Astrocyte of the cerebellum (primary cell): ENCODE measurements at regions not wholly inside any gene's neighbourhood (a gene's known extent, or its start where the extent isn't known, plus 50 kb on each side); places are given as distances from the start of the nearest gene placed in this dataset.
"Not testable (repeated sequence)": the region's sequence is repeated elsewhere in the genome, so short reads cannot be mapped to it uniquely, and the experiment has no call there.

Source experiments
- DNase-seq: peaks from one replicate; pipeline ENCODE4 v3.0.0-alpha.2; 2011; ENCODE audit warnings: low read depth
- H3K4me3 ChIP-seq: 2 replicates; pipeline ENCODE4 v1.5.1; 2011; ENCODE audit warnings: mild to moderate bottlenecking, low read depth, low read length, moderate library complexity
- in situ Hi-C: cut with HindIII; loops from 2 replicates; pipeline ENCODE4 v1.10.0; 2017; ENCODE audit warnings: low sequenced_read_pairs
- TF ChIP-seq, protein P1 (sequence below): IDR thresholded peaks from 2 replicates; pipeline ENCODE4 v1.5.1; 2012; ENCODE audit warnings: low read length, low read depth, moderate library complexity, mild to moderate bottlenecking; ENCODE audit errors: missing control alignments

DNA sequence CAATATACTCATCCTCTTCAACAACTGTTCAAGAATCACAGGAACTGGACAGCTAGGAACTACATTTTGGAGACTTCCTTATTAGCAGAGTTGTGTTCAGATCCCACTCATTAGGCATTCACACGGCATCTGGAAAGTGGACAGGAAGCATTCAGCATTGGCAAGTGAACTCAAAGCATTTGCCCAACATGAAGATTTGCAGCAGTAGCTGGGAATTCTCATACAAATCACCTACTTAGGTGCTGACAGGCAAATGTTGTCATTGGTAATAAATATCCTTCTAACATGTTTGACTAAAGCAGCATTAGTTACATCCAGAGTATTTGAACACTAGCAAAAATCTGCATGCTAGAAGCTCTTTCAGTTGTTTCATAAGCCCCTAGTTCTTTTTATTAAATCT is 350.8 kb downstream of the PTH2R start:
- H3K4me3 ChIP-seq: no peak overlapping the region
- TF ChIP-seq, protein P1, sequence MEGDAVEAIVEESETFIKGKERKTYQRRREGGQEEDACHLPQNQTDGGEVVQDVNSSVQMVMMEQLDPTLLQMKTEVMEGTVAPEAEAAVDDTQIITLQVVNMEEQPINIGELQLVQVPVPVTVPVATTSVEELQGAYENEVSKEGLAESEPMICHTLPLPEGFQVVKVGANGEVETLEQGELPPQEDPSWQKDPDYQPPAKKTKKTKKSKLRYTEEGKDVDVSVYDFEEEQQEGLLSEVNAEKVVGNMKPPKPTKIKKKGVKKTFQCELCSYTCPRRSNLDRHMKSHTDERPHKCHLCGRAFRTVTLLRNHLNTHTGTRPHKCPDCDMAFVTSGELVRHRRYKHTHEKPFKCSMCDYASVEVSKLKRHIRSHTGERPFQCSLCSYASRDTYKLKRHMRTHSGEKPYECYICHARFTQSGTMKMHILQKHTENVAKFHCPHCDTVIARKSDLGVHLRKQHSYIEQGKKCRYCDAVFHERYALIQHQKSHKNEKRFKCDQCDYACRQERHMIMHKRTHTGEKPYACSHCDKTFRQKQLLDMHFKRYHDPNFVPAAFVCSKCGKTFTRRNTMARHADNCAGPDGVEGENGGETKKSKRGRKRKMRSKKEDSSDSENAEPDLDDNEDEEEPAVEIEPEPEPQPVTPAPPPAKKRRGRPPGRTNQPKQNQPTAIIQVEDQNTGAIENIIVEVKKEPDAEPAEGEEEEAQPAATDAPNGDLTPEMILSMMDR: no peak
- in situ Hi-C loops: no loop called here
- DNase-seq: no peak

DNA sequence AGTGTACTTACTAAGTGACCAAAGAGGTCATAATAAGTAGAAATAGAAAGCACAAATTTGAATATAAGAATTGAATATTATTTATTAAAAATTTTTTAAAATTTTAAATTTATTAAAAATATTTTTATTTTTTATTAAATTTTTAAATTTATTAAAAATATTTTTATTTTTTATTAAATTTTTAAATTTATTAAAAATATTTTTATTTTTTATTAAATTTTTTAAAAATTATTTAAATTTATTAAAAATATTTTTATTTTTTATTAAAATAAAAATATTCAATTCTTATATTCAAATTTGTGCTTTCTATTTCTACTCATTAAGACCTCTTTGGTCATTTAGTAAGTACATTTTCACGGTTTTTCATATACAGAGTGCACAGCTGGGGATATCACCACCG is 366.5 kb downstream of the PTH2R start:
- H3K4me3 ChIP-seq, in situ Hi-C loops, DNase-seq: not testable (repeated sequence)

- DNase-seq: no peak
- TF ChIP-seq, protein P1: no peak
- in situ Hi-C loops: no loop called here
- H3K4me3 ChIP-seq: no peak overlapping the region
Observed at GRCh38 chr2:208781166-208781565, 374.6 kb downstream of the PTH2R start.

GRCh38 chr2:208782097-208782496 is 375.5 kb downstream of the PTH2R start:
- TF ChIP-seq, protein P1: no peak
- in situ Hi-C loops: no loop called here
- no peak for DNase-seq

DNA sequence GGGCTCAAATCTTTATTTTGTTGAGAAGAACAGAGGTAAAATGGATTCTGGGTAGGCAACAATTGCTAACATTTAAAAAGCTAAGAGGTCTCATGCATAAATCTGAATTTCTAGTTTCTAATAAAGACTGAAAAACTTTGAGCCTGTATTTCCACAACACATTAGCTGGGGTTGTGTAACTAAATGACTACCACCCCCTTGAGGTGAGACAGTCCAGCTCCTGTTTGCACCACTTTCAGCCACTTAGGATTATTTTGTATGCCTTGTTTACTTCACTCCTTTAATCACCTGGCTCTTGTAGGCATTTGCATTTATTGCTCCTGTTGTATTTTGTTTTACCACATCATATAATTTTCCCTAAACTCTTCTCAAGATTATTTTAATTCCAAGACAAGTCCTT is 376.6 kb downstream of the PTH2R start:
- H3K4me3 ChIP-seq: no peak overlapping the region
- DNase-seq: no peak
- TF ChIP-seq, protein P1: no peak
- in situ Hi-C loops: no loop called here

More at GRCh38 chr2:208782097-208782496, 375.5 kb downstream of the PTH2R start:
- no peak overlapping the region for H3K4me3 ChIP-seq

DNA sequence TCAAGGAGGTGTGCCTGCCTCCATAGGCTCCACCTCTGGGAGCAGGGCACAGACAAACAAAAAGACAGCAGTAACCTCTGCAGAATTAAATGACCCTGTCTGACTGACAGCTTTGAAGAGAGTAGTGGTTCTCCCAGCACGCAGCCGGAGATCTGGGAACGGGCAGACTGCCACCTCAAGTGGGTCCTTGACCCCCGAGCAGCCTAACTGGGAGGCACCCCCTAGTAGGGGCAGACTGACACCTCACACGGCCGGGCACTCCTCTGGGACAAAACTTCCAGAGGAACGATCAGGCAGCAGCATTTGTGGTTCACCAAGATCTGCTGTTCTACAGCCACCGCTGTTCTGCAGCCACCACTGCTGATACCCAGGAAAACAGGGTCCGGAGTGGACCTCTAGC is 378.2 kb downstream of the PTH2R start:
- H3K4me3 ChIP-seq, in situ Hi-C loops, DNase-seq: not testable (repeated sequence)

DNA sequence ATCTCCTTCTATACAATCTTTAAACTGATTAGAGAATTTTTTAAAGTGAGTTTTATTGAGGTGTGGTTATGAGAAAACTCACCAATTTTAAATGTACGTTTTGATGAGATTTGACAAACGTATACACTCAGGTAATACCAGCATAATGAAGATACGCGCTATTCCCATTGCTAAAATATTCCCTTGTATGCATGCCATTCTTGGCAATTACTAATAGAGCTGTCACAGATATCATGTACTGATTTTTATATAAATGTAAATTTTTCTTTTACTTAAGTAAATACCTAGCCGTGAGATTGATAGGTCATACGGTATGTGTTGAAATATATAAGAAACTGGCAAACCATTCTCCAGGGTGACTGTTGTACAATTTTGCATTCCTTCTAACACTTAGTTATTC is 384.7 kb downstream of the PTH2R start:
- TF ChIP-seq, protein P1: no peak
- in situ Hi-C loops: no loop called here
- no peak overlapping the region for H3K4me3 ChIP-seq
- no peak for DNase-seq

DNA sequence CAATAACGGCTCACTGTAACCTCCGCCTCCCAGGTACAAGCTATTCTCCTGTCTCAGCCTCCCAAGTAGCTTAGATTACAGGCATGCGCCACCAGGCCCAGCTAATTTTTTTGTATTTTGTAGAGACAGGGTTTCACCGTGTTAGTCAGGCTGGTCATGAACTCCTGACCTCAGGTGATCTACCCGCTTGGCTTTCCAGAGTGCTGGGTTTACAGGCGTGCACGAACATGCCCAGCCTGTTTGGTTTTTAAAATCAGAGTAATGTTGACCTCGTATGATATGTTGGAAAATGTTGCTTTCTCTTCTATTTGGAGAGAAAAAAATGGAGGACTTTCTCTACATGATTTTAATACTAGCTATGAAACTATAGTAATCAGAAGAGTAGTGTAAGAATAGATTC is 386.2 kb downstream of the PTH2R start:
- DNase-seq: no peak
- TF ChIP-seq, protein P1: no peak
- no peak overlapping the region for H3K4me3 ChIP-seq
- in situ Hi-C loops: no loop called here
